HepG2 (cell line): ENCODE measurements at regions not wholly inside any gene's neighbourhood (a gene's known extent, or its start where the extent isn't known, plus 50 kb on each side); places are given as distances from the start of the nearest gene placed in this dataset.

Experiments used
- NR2F1 ChIP-seq, 2 experiments: fragments of 450-650 bp in 1 of 2; formaldehyde crosslinking in 1 of 2; IDR thresholded peaks; 2 replicates each; pipeline versions ENCODE4 v1.5.0 to v1.6.1; 2016 to 2020; ENCODE audit warnings: mild to moderate bottlenecking in 1 of 2, missing compliant biosample characterization in 1 of 2, missing genetic modification reagents in 1 of 2, moderate library complexity in 1 of 2
- NR3C1 ChIP-seq: sonication (generic); formaldehyde crosslinking; IDR thresholded peaks from 2 replicates; pipeline ENCODE4 v1.4.0; 2020; ENCODE audit warnings: missing genetic modification reagents
- POLR2A ChIP-seq, 2 experiments: IDR thresholded peaks; 2 replicates each; pipeline ENCODE4 v1.6.1; 2011; ENCODE audit warnings: low read depth in 2 of 2, low read length in 2 of 2, mild to moderate bottlenecking in 1 of 2, moderate library complexity in 1 of 2; ENCODE audit not compliant: insufficient read depth in 1 of 2
- POLR2AphosphoS5 ChIP-seq: IDR thresholded peaks from 2 replicates; pipeline ENCODE4 v1.6.1; 2012; ENCODE audit warnings: low read depth, low read length
- PRMT3 ChIP-seq: sonication (generic); formaldehyde crosslinking; IDR thresholded peaks from 2 replicates; pipeline ENCODE4 v1.8.1; 2022; ENCODE audit warnings: low read depth, mild to moderate bottlenecking, moderate library complexity, missing genetic modification reagents, borderline replicate concordance
- SMC3 ChIP-seq: IDR thresholded peaks from 2 replicates; pipeline ENCODE4 v1.6.1; 2011; ENCODE audit warnings: low read length, improper control_type of control experiment
- ZFX ChIP-seq: sonication (generic); formaldehyde crosslinking; IDR thresholded peaks from 2 replicates; pipeline ENCODE4 v1.4.0; 2020; ENCODE audit warnings: mild to moderate bottlenecking, low read depth, missing genetic modification reagents, moderate library complexity
- ZNF180 ChIP-seq: sonication (generic); formaldehyde crosslinking; IDR thresholded peaks from 2 replicates; pipeline ENCODE4 v1.4.0; 2020; ENCODE audit warnings: low read depth, missing genetic modification reagents, borderline replicate concordance
- TF ChIP-seq, protein P1 (sequence below): sonication (generic); formaldehyde crosslinking; IDR thresholded peaks from 2 replicates; pipeline ENCODE4 v1.5.0; 2020; ENCODE audit warnings: mild to moderate bottlenecking, missing genetic modification reagents, moderate library complexity
- TF ChIP-seq, protein P2 (sequence below): sonication (generic); formaldehyde crosslinking; IDR thresholded peaks from 2 replicates; pipeline ENCODE4 v1.5.1; 2020; ENCODE audit warnings: mild to moderate bottlenecking, missing genetic modification reagents
- TF ChIP-seq, protein P3 (sequence below), 2 experiments: IDR thresholded peaks; 2 replicates each; pipeline ENCODE4 v1.6.1; 2011 to 2012; ENCODE audit warnings: low read length in 2 of 2, borderline replicate concordance in 1 of 2, low read depth in 1 of 2, mild to moderate bottlenecking in 1 of 2, moderate library complexity in 1 of 2

DNA sequence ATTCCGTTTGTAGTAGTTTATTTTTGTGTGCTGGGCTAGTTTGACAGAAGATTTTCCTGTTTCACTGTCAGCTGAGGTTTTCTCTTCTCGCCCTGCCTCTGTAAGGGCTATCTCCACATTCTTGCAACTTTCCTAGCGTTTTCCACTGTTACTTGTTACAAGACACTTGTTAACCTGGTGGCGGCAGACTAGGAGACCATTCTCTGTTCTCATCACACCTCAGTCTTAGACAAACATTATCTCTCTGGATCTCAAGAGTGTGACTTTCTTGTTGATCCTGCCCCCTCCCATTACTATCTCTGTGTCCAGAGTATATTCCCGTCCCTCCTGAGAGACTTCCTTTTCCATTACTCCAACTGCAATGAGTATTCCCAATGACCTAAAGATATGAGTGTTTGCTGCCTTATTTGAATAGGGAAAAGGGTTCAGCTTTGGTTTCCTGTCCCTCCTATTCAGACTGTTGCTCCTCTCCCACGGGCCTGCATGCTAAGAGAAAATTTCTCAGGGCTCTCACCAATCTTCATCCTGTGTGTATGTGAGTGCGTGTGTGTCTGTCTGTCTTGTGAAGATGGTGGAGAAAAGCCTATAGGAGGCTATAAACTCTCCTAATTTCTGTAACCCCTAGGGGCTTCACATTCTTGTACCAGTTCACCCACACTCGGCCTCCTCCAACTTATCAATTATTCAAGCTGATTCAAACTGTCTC lies 722.4 kb upstream of the POT1 start:
- TF ChIP-seq ZFX (CRISPR knock-in tag) (no peak), POLR2AphosphoS5 (no peak), NR3C1 (CRISPR knock-in tag) (no peak), SMC3 (no peak), POLR2A (IDR thresholded peaks at IDR 0.05; ENCODE audit: insufficient read depth in 1 of 2, low read depth in 2 of 2, low read length in 2 of 2) (no peak), ZNF180 (CRISPR knock-in tag) (no peak), NR2F1 (CRISPR knock-in tag; IDR thresholded peaks at IDR 0.05) (no peak), PRMT3 (CRISPR knock-in tag) (no peak)
- TF ChIP-seq, protein P1, sequence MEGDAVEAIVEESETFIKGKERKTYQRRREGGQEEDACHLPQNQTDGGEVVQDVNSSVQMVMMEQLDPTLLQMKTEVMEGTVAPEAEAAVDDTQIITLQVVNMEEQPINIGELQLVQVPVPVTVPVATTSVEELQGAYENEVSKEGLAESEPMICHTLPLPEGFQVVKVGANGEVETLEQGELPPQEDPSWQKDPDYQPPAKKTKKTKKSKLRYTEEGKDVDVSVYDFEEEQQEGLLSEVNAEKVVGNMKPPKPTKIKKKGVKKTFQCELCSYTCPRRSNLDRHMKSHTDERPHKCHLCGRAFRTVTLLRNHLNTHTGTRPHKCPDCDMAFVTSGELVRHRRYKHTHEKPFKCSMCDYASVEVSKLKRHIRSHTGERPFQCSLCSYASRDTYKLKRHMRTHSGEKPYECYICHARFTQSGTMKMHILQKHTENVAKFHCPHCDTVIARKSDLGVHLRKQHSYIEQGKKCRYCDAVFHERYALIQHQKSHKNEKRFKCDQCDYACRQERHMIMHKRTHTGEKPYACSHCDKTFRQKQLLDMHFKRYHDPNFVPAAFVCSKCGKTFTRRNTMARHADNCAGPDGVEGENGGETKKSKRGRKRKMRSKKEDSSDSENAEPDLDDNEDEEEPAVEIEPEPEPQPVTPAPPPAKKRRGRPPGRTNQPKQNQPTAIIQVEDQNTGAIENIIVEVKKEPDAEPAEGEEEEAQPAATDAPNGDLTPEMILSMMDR = no peak
- TF ChIP-seq, protein P2, sequence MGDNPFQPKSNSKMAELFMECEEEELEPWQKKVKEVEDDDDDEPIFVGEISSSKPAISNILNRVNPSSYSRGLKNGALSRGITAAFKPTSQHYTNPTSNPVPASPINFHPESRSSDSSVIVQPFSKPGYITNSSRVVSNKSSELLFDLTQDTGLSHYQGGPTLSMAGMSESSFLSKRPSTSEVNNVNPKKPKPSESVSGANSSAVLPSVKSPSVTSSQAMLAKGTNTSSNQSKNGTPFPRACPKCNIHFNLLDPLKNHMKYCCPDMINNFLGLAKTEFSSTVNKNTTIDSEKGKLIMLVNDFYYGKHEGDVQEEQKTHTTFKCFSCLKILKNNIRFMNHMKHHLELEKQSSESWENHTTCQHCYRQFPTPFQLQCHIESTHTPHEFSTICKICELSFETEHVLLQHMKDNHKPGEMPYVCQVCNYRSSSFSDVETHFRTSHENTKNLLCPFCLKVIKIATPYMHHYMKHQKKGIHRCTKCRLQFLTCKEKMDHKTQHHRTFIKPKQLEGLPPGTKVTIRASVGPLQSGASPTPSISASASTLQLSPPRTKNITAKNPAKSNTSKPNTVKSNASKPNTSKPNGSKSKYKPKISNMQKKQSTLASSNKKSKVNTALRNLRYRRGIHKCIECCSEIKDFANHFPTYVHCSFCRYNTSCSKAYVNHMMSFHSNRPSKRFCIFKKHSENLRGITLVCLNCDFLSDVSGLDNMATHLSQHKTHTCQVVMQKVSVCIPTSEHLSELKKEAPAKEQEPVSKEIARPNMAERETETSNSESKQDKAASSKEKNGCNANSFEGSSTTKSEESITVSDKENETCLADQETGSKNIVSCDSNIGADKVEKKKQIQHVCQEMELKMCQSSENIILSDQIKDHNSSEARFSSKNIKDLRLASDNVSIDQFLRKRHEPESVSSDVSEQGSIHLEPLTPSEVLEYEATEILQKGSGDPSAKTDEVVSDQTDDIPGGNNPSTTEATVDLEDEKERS = no peak
- TF ChIP-seq, protein P3, sequence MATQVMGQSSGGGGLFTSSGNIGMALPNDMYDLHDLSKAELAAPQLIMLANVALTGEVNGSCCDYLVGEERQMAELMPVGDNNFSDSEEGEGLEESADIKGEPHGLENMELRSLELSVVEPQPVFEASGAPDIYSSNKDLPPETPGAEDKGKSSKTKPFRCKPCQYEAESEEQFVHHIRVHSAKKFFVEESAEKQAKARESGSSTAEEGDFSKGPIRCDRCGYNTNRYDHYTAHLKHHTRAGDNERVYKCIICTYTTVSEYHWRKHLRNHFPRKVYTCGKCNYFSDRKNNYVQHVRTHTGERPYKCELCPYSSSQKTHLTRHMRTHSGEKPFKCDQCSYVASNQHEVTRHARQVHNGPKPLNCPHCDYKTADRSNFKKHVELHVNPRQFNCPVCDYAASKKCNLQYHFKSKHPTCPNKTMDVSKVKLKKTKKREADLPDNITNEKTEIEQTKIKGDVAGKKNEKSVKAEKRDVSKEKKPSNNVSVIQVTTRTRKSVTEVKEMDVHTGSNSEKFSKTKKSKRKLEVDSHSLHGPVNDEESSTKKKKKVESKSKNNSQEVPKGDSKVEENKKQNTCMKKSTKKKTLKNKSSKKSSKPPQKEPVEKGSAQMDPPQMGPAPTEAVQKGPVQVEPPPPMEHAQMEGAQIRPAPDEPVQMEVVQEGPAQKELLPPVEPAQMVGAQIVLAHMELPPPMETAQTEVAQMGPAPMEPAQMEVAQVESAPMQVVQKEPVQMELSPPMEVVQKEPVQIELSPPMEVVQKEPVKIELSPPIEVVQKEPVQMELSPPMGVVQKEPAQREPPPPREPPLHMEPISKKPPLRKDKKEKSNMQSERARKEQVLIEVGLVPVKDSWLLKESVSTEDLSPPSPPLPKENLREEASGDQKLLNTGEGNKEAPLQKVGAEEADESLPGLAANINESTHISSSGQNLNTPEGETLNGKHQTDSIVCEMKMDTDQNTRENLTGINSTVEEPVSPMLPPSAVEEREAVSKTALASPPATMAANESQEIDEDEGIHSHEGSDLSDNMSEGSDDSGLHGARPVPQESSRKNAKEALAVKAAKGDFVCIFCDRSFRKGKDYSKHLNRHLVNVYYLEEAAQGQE (IDR thresholded peaks at IDR 0.05; ENCODE audit: borderline replicate concordance in 1 of 2, low read depth in 1 of 2, low read length in 2 of 2) = no peak
